GM19455 (cell line): ENCODE measurements at regions not wholly inside any gene's neighbourhood (a gene's known extent, or its start where the extent isn't known, plus 50 kb on each side); places are given as distances from the start of the nearest gene placed in this dataset.

Source experiments
- ATAC-seq: cut with Tn5 transposase; IDR thresholded peaks from one replicate; pipeline ENCODE4 v1.9.1; 2021; ENCODE audit not compliant: unreplicated experiment

DNA sequence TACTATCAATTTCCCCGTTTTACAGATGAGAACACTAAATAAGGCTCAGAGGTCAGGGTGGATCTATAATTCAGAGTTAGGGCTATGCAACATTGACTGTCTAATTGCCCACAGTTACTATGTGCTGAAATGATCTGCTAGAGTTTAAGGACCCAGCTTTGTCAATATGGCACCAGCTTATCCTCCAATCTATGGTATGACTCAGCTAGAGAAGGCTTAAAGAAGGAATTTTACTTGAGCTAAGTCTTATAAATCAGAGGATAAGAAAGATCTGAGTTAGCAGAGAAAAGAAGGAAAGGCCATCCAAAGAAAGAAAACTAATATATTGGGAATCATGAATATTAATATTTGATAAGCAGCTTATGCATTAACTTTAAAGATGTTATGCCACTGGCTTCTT lies 78.1 kb downstream of the ASB9 start:
- no peak for ATAC-seq

DNA sequence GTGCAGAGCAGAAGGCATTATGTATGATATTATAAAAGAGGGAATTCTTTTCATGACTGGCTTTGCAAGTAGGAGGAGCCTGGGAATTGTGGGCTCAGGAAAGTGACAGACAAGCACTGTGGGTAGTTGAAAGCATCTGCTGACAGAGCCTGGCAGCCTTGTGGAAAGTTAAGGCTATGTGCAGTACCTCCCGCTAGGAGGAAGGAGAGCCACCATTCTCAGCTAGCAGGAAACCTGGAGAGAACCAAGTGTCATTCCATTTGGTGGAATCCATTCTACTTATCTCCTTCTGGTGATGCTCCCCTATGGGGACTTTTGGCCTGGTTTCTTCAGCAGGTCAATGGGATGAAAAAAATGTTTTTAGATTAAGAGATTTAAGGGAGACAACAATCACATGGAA lies 81.8 kb downstream of the ASB9 start:
- ATAC-seq: no peak

GRCh38 chrX:15177316-15177715 lies 92.6 kb downstream of the ASB9 start:
- ATAC-seq: no peak

- no peak for ATAC-seq
These were observed 96.5 kb downstream of the ASB9 start for GRCh38 chrX:15173411-15173810.

- ATAC-seq: no peak
These were observed 99.0 kb downstream of the ASB9 start for GRCh38 chrX:15170927-15171326.

DNA sequence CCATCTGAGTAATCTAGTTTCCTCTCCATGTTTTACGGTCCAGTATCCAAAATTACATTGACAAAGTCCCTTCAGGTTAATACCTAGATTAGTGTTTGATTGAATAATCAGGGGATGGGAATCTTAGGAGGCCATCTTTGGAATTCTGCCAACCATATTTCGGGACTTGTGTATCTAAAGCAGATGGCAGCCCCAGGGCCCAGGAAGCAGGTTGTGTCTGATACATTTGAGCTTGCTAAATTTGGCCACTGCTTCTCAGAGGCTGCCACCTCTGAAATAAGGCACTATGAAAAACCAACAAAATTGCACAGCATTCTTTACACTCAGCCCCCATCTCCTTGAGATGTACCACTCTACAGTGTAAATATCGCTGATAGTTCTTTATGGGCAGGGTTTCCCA lies 102.1 kb downstream of the ASB9 start:
- no peak for ATAC-seq

GRCh38 chrX:15165832-15166231 lies 104.1 kb downstream of the ASB9 start:
- ATAC-seq: no peak

DNA sequence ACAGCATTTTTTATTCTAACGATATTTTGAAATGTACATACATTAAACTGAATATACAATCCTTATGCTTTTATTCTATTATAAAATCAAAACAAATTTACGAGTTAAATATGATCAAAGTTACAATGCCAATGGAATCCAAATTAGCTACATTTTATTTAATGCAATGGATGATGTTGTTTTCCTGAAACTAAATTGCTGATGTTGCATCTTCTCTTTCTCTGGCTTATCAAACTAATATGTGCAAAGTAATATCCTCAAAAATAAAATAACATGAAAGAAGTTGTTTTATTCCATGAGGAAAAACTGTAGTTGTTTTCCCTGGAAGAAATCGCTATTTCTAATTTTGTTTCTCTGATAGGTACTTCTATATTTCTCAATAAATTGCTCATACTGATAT lies 106.8 kb downstream of the ASB9 start:
- ATAC-seq: no peak

DNA sequence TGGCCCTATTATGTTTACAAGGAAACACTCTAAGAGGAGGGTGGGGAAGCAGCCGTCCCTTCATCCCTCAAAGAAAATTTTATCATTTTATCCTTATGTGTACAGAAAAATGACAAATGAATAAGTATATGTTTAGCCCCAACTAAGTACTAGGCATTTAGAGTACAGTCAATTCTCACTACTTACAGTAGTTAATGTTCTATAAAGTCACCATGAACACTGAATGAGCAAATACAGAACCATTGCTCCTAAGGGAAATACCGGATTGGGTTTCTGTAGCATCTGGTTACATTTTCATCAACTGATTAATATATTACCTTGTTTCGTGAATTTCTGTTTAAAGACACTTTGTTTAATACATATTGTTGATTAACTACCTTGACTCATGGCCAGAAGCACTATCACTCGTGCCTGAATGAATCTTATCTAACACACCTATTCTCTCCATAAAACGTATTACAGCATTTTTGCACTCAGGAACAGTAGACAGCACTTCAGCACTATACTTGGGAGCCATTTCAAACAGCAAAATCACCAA lies 109.3 kb downstream of the ASB9 start:
- ATAC-seq: no peak

DNA sequence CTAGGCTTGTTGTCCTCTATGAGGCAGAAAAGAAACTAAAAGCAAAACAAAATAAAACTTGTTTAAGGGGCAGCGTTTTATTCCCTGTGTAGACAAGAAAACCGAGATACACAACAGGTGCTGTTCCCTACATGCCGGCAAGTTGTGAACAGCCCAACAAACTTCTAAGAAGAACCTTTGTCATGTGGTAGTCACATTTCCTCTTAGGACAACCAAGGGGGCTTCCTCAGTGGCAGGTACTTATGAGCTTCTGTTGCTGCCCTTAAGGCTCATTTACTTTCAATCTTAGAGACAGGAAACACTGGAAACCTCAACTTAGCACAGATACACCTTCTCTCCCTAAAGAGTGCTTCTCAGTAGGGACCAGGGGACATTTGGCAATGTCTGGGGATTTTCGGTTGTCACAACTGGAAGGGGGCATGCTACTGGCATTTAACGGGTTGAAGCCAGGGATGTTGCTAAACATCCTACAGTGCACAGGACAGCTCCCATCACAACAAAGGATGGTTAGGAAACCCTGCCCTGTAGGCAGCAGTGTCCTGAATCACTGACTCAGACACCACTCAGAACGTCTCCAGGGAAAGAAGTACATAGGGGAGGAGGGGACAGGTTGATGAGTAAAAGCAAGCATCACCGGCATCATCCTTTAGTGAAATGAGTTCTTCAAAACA lies 111.0 kb downstream of the ASB9 start:
- peak; percentile 80 for ATAC-seq

DNA sequence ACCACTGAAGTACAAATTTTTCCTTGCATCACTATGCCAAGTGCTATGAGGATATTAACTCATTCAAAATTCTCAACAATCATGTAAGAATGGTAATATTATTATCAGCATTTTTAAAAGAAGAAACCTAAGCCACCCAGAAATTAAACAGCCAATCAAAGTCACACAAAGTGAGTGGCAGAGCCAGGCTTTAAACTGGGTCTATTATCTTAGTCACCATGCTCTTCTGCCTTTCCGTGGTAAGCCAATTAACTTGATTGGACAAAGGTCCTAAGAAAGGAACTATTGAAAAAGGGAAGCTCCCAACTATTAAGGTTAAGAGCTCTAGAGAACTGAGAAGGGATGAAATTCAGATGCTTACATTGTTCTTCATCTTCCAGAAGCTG lies 111.5 kb downstream of the ASB9 start:
- no peak for ATAC-seq

- ATAC-seq: no peak
These were observed 112.3 kb downstream of the ASB9 start for GRCh38 chrX:15157624-15158023.

GRCh38 chrX:15151267-15152186 lies 118.4 kb downstream of the ASB9 start:
- no peak for ATAC-seq

DNA sequence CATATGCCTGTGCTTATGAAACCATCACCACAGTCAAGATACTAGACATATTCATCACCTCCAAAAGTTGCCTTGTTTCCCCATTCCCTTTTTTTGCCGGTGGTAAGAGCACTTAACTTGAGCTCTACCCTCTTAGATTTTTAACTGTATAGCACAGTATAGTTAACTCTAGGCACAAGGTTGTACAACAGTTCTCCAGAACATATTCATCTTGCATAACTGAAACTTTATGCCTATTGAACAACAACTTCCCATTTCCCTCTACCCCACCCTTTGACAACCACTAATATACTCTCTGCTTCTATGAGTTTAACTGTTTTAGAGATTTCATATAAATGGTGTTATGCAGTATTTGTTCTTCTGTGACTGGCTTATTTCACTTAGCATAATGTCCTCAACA lies 119.3 kb downstream of the ASB9 start:
- no peak for ATAC-seq

- ATAC-seq: no peak
These were observed 123.4 kb downstream of the ASB9 start for GRCh38 chrX:15146515-15146914.

DNA sequence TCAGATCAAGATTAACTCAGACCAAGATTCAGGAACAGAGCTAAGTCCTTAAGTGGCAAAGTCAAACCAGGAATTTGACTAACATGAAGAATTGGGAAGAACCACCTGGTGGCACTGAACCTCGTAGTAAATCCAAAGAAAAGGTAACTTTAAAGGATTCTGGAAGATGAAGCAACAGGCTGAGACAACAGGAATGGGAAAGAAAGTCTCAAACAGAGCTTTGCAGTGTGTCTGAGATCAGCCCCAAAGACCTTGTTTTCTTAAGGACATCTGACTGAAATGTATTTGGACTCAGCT lies 126.1 kb downstream of the ASB9 start:
- no peak for ATAC-seq

DNA sequence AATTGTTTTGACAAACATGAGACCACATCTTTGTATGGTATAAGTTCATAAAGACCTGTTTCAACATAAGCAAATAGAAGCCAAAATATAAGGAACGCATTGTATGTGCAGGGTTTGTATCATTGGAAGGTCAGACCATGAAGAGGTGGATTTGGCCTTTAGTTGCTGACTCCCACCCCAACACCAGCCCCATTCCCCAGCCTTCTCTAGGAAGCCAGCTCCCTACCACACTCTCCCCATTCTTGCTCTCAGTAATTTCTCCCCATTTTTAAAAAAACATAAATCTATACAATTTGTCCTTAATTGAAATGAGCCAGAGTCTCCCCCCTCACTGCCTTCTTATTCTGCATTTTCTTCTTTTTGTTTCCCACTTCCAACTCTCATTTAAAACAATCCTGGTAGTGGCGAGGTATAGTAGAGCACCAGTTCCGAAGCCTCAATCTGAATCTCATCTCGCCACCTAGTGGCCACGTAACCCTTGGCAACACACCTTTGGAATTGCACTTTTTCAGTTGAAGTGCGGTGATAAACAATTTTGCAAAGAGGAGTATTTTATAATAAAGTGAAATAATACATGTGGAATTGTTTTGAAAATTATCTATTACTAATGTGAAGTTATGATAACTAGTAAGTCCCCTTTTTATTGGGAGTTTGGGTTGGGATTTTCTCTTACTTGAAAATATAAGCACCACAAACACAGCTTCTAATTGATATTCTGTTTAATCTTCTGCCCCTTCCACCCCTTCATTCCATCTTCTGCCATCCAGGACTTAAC lies 126.6 kb downstream of the ASB9 start:
- ATAC-seq: peak; percentile 80

GRCh38 chrX:15142084-15142715 lies 127.7 kb downstream of the ASB9 start:
- ATAC-seq: no peak

DNA sequence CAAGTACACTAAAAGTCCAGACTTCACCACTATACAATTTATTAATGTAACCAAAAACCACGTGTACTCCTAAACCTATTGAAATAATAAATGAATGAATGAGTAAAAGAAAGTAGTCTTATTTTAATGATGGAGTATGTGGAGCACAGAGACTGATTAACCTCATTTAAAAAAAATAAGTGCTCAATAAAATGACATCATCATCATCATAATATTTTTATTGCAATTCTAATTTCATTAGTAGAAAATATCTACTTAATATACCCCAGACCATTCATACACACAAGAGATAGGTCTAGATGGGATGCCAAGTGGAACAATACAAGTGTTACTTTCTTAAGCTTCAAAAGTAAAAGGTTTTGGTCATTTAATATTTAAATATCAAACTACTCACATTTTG lies 133.1 kb downstream of the ASB9 start:
- ATAC-seq: no peak

GRCh38 chrX:15129412-15129811 lies 140.5 kb downstream of the ASB9 start:
- no peak for ATAC-seq

DNA sequence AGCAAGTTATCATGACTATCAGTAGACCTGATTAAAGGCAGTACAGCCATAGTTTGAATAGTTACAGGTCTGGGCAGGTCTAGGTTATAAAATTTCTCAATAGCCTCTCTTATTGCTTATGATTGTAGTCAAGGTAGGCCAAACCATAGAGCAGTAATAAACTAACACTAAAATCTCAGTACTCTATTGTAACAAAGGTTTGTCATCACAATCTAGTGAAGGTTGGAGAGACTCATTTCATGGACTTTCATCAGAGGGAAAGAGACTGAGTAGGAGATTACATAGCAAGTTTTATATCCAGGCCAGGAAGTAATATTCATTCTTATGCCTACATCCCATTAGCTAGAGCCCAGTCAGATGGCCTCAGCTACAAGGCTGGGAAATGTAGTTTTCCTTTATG lies 141.0 kb downstream of the ASB9 start:
- no peak for ATAC-seq
